DMS114 treated with DMSO at 0.1 percent for 48 hours (cell line): ENCODE measurements at regions not wholly inside any gene's neighbourhood (a gene's known extent, or its start where the extent isn't known, plus 50 kb on each side); places are given as distances from the start of the nearest gene placed in this dataset.

Source experiments
- DNase-seq: peaks from one replicate; lab custom pipeline; 2025; ENCODE audit not compliant: unreplicated experiment; lab: John Stamatoyannopoulos, UW

GRCh38 chr13:50352720-50353480 is 337.7 kb downstream of the KCNRG start:
- no peak for DNase-seq

GRCh38 chr13:50353651-50354415 is 338.6 kb downstream of the KCNRG start:
- no peak for DNase-seq

GRCh38 chr13:50355797-50356196 is 340.6 kb downstream of the KCNRG start:
- DNase-seq = no peak

GRCh38 chr13:50357136-50357535 is 341.9 kb downstream of the KCNRG start:
- DNase-seq = no peak

GRCh38 chr13:50357586-50358118 is 342.4 kb downstream of the KCNRG start:
- DNase-seq = no peak

- no peak for DNase-seq
Observed at GRCh38 chr13:50358231-50359040, 343.2 kb downstream of the KCNRG start.

- no peak for DNase-seq
Observed at GRCh38 chr13:50359041-50359367, 343.8 kb downstream of the KCNRG start.

- DNase-seq = no peak
Observed at GRCh38 chr13:50359779-50360178, 344.5 kb downstream of the KCNRG start.

- DNase-seq = no peak
Observed at GRCh38 chr13:50360637-50361036, 345.4 kb downstream of the KCNRG start.

- DNase-seq = no peak
Observed at GRCh38 chr13:50361282-50361681, 346.0 kb downstream of the KCNRG start.

- DNase-seq = no peak
Observed at GRCh38 chr13:50365408-50366391, 350.5 kb downstream of the KCNRG start.

GRCh38 chr13:50366488-50367174 is 351.4 kb downstream of the KCNRG start:
- DNase-seq = no peak

GRCh38 chr13:50369646-50370045 is 354.4 kb downstream of the KCNRG start:
- DNase-seq = no peak

GRCh38 chr13:50370303-50370950 is 355.2 kb downstream of the KCNRG start:
- DNase-seq = no peak

GRCh38 chr13:50374517-50374916 is 359.3 kb downstream of the KCNRG start:
- no peak for DNase-seq

GRCh38 chr13:50375792-50376191 is 360.5 kb downstream of the KCNRG start:
- no peak for DNase-seq

GRCh38 chr13:50376895-50377575 is 361.8 kb downstream of the KCNRG start:
- DNase-seq = no peak

GRCh38 chr13:50377726-50378270 is 362.6 kb downstream of the KCNRG start:
- DNase-seq = no peak
